GM12872 (cell line): ENCODE measurements at regions not wholly inside any gene's neighbourhood (a gene's known extent, or its start where the extent isn't known, plus 50 kb on each side); places are given as distances from the start of the nearest gene placed in this dataset.

Experiments used
- TF ChIP-seq, protein P1 (sequence below): IDR thresholded peaks from 3 replicates; pipeline ENCODE4 v1.5.1; 2011; ENCODE audit warnings: low read depth, mild to moderate bottlenecking, low read length, moderate library complexity; ENCODE audit not compliant: insufficient read depth

DNA sequence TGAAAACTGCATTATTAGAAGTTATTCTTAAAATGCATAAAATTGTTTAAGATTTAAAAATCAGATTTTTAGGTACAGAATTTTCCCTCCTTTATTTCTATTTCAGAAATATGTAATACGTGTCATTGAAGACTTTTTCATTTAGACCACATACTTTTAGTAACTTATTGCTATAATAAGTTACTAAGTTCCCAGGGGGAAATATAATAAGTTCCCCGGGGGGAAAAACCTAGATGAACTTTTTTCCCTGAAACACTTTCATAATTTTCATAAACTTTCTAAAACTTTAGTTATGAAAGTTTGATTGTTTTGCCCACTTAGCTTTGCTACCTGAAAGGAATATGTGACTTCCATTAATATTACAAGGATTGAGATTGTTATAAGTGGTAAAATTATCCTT is 1341.5 kb upstream of the IGFBP7 start:
- TF ChIP-seq, protein P1, sequence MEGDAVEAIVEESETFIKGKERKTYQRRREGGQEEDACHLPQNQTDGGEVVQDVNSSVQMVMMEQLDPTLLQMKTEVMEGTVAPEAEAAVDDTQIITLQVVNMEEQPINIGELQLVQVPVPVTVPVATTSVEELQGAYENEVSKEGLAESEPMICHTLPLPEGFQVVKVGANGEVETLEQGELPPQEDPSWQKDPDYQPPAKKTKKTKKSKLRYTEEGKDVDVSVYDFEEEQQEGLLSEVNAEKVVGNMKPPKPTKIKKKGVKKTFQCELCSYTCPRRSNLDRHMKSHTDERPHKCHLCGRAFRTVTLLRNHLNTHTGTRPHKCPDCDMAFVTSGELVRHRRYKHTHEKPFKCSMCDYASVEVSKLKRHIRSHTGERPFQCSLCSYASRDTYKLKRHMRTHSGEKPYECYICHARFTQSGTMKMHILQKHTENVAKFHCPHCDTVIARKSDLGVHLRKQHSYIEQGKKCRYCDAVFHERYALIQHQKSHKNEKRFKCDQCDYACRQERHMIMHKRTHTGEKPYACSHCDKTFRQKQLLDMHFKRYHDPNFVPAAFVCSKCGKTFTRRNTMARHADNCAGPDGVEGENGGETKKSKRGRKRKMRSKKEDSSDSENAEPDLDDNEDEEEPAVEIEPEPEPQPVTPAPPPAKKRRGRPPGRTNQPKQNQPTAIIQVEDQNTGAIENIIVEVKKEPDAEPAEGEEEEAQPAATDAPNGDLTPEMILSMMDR, result no peak

DNA sequence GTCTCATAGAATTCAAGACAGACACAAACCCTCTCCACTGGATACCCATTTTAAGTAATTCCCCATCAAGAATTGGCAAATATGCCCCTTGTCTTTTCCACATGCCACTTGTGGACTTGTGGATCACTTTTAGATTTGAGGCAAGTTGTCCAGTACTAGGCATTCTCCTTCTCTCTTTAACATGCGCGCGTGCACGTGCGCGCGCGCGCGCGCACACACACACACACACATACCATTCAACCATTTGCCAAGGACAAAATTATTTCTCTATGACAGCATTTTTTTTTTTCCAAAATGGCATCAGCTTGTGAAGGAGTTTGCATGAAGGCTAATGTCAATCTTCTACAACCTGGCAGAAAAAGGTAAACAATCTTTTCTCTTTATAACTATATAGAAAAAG is 1325.7 kb upstream of the IGFBP7 start:
- TF ChIP-seq, protein P1, result no peak

DNA sequence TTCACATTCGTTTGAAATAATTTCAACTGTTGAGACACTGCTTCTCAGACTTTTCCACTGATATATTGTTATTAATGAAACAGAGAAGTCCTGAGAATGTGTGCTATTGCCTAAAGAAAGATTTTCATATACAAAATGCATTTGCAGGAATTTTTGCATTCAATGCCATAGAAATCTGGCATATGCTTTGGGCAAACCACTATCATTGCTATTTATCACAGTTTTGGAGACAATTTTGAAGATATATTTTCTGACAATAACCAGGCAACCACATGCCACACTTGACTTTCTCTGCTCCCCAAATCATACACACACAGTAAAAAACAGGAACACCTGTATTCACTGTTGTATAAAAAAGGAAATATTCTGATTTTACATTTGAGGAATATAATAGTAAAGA is 1303.7 kb upstream of the IGFBP7 start:
- TF ChIP-seq, protein P1, result no peak

DNA sequence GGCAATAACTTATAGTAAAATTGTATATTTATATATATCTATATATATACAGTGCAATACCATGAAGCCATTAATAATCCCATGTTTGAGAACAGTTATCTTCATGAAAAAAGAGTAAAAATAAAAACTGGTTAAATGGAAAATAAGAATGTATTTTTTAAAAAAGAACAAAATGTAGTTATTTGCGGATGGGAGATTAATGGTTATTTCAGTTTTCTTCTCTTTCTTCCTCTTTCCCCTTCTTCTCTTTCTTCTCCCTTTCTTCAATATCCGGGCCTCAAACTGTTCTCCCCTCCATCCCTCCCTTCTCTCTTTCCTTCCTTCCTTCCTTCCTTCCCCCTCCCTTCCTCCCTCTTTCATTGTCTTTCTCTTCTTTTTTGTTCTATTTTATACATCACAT is 1301.7 kb upstream of the IGFBP7 start:
- TF ChIP-seq, protein P1, result no peak

DNA sequence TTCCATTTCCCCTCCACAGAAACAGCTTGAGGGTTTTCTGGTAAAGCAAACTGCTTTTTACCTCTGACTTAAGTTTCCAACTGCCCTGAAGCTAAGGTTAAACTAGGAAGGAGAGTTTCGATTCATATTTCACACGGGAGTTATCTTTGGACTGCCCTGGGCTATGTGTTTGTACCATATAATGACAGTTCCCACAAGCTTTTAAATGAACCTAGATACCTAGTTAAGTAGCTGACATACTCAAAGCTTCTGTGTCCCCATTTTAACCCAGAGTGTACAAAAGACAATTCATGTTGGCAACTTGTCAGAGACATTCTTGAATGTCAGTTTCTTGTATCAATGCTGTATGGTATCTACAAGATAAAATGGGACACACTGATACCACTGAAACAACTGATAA is 1296.6 kb upstream of the IGFBP7 start:
- TF ChIP-seq, protein P1, result no peak

DNA sequence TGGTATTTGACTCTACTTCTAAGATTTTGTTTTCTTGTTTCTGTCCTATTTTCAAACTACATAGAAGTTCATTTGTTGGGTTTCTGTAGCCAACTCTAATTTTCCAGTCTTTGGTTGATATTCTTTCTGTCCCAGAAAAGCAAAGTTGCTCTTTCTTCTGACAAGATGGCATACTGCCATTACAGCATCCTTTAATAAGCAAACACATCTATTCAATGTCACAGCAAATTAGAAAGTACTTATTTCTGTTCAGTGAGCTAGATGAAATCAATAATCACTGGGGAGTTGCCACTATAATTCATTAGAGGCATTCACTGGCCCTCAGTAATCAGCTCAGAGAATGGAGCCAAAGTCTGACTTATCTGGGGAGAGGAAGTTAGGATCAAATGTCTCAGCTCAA is 1258.0 kb upstream of the IGFBP7 start:
- TF ChIP-seq, protein P1, result no peak

DNA sequence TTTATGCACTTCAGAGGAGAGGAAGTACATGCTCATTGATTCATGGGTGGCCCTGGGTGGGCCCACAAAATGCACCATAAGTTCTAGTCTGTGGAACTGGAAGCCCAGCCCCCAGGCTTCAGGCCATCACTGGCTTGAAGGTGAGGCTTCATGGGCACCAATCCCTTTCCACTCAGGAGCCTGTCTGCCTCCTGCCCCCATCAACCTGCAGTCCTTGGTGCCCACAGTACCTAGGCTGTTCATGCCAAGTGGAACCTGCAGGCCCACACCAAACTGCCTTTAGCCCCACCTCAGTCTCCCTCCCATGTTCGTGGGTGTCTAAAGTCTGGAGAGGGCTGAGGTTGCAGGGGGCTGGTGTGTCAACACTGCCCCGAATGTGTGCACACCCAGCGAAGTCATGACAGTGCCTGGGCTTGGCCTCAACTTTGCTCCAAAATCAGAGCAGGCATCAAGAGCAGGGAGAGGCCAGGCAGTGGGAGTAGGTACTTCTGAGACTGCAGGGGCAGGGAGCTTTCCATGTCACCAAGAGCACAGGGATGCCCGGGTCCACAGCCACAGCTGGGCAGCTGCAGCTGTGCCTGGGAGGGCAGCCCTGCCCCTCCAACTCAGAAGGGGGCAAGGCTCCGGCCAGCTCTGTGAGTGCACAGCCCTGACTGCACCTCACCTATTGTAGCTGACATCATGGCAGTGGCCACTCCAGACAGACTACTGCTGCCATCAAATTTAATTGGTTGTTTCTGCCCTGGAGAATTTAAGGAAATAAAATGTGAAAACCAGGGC is 1250.4 kb upstream of the IGFBP7 start:
- TF ChIP-seq, protein P1, result no peak

DNA sequence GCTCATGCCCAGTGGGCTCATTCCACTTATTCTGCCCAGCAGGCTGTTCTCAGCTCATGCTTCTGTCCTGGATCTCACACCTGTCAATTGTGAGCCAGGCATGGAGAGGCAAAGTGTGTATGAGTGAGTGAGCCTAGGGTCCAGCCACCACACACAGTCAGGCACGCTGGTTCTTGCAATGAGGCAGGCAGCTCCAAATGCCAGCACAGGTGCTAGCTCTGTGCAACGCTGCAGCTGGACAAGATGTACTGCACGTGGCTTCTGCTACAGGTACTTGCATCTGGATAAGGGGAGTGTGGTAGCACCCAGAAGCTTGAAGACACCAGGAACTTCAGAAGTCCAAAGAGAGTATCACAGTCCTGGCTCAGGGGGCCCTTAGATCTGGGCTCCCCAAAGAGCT is 1249.4 kb upstream of the IGFBP7 start:
- TF ChIP-seq, protein P1, result no peak
